GM12891 (cell line): ENCODE measurements at regions not wholly inside any gene's neighbourhood (a gene's known extent, or its start where the extent isn't known, plus 50 kb on each side); places are given as distances from the start of the nearest gene placed in this dataset.

ENCODE experiments used
- POLR2A ChIP-seq: IDR thresholded peaks from 2 replicates; pipeline ENCODE4 v1.6.1; 2011; ENCODE audit warnings: low read depth, low read length, control low read depth
- POLR2AphosphoS5 ChIP-seq: IDR thresholded peaks from 2 replicates; pipeline ENCODE4 v1.6.1; 2011; ENCODE audit warnings: low read depth, low read length, control low read depth

DNA sequence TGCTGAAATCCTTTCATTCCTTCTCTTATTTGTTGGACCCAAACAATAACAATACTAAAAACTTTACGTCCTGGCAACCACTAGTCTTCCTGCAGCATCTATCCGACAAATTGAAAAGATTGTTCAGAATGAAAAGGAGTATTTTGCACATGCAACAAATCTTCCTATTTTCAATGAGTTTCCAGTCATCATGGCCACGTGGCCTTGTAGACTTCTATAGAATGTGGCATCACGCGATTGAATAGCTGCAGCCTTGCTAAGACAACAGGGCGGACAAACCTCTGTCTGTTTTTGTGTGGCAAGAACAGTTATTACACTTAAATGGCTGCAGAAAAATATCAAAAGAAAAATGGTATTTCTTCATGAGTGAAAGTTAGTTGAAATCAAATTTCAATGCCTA lies 297.9 kb upstream of the LCORL start:
- no peak for TF ChIP-seq POLR2AphosphoS5
- no peak for TF ChIP-seq POLR2A
